ENCODE measurements at regions not wholly inside any gene's neighbourhood (a gene's known extent, or its start where the extent isn't known, plus 50 kb on each side); places are given as distances from the start of the nearest gene placed in this dataset.

DNA sequence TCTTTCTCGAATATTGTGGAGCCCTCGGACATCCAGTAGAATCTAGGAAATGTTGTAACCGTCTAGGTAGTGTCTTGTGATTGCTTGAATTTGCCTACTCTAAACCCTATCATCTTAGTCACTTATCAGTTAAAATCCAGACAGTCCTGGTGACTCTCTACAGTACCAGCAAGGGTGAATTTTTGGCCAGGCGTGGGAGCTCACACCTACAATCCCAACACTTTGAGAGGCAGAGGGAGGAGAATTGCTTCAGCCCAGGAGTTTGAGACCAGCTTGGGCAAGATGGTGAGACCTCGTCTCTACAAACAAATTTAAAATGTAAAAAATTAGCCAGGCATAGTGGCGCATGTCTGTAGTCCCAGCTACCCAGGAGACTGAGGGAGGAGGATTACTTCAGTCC, 230.9 kb downstream of the CHRM3 start:
- Mint-ChIP-seq H3K4me3 (no peak overlapping the region), H3K4me1 (peaks cover 9% of the 10 kb centered on the region), H3K36me3 (ENCODE audit: low read depth) (peaks cover under 1% of the 10 kb centered on the region), H3K9me3 (peaks cover 13% of the 10 kb centered on the region), H3K27ac (no peak overlapping the region), H3K27me3 (ENCODE audit: low read depth, poor library complexity) (peaks cover 3% of the 10 kb centered on the region)
- no peak for DNase-seq
- TF ChIP-seq, protein P1, sequence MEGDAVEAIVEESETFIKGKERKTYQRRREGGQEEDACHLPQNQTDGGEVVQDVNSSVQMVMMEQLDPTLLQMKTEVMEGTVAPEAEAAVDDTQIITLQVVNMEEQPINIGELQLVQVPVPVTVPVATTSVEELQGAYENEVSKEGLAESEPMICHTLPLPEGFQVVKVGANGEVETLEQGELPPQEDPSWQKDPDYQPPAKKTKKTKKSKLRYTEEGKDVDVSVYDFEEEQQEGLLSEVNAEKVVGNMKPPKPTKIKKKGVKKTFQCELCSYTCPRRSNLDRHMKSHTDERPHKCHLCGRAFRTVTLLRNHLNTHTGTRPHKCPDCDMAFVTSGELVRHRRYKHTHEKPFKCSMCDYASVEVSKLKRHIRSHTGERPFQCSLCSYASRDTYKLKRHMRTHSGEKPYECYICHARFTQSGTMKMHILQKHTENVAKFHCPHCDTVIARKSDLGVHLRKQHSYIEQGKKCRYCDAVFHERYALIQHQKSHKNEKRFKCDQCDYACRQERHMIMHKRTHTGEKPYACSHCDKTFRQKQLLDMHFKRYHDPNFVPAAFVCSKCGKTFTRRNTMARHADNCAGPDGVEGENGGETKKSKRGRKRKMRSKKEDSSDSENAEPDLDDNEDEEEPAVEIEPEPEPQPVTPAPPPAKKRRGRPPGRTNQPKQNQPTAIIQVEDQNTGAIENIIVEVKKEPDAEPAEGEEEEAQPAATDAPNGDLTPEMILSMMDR (IDR thresholded peaks at IDR 0.05) = no peak

DNA sequence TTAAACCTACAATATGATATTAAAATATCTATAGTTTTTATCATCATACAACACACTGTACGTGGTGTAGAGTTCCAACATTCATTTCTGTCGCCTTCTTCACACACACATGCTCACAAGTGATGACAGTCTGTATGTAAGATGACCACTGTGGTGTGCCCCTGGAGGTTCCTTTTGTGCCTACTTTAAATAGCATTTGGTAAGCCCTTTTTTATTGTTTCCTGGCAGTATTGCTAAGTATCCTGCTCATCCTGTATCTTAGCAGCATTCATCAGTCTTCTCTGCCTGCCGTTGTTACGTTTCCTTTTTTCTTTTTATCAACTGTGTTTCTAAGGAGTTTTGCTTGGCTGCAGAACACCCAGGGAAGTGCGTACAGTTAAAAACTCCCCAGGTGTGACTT, 231.4 kb downstream of the CHRM3 start:
- Mint-ChIP-seq H3K27me3 (ENCODE audit: low read depth, poor library complexity) (peaks cover 3% of the 10 kb centered on the region), H3K4me1 (peaks cover 9% of the 10 kb centered on the region), H3K9me3 (peaks cover 18% of the 10 kb centered on the region), H3K36me3 (ENCODE audit: low read depth) (peaks cover 4% of the 10 kb centered on the region), H3K27ac (no peak overlapping the region), H3K4me3 (no peak overlapping the region)
- DNase-seq = no peak
- TF ChIP-seq, protein P1 (IDR thresholded peaks at IDR 0.05) = no peak

DNA sequence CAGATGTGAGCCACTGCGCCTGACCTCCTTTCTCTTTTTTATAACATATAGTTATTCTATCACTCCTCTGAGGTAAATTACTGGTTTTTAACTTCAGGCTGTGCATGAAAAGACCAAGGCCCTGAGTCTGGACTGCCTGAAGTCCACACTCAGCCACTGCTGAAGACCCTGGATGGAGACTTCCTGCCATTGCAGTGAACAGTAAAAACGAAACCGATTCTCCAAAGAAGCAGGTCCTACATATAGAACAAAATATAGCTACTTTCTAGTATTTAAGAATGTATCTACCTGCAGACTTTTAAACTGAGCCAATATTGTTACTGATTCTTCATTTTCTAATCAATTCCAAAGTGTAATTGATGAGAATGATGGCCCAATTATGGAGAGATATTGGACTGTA, 232.8 kb downstream of the CHRM3 start:
- no peak for DNase-seq
- H3K4me3 Mint-ChIP-seq = no peak overlapping the region

DNA sequence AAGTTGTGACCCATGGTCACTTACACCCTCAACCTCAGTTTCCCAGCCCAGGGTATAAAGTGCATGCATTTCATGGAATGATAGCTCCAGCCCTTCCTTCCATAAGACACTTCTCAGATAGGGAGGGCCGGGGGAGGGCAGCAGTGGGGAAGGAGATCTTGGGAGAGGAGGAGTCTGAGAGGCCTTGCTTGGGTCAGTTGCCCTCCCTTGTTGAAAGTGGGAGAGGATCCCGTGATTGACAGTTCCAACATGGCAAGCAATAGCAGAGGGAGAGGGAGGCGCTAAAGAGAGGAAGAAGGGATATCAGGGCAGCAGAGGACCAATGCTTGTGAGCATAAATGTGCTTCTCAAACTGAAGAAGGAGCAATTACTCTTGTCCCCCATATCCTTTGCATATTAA, 244.4 kb downstream of the CHRM3 start:
- H3K4me1 Mint-ChIP-seq = peaks cover 22% of the 10 kb centered on the region
- peaks cover 27% of the 10 kb centered on the region for H3K9me3 Mint-ChIP-seq
- no peak overlapping the region for H3K4me3 Mint-ChIP-seq

More for the DNA sequence above, 232.8 kb downstream of the CHRM3 start:
- Mint-ChIP-seq H3K4me1 (peaks cover 9% of the 10 kb centered on the region), H3K27me3 (ENCODE audit: low read depth, poor library complexity) (peaks cover 3% of the 10 kb centered on the region), H3K36me3 (ENCODE audit: low read depth) (peaks cover 4% of the 10 kb centered on the region), H3K9me3 (peaks cover 20% of the 10 kb centered on the region), H3K27ac (no peak overlapping the region)
- TF ChIP-seq, protein P1 (IDR thresholded peaks at IDR 0.05) = no peak

DNA sequence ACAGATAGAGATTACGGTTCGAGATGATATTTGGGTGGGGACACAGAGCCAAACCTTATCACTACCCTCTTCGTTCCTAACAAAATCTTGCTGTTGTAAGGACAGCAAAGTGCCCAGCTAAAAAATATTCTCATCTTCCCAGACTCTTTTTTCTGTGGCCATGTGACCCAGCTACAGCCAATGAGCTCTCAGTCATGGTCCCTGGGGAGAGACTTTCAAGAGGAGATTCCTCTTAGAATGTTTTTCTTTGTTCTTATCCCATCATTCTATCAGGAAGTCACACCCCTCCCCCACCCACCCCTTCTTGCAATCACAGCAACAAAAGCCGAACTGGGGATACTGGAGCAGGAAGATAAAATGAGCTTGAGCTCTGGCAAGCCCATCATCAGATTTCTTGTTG, 247.1 kb downstream of the CHRM3 start:
- TF ChIP-seq, protein P1 (IDR thresholded peaks at IDR 0.05) = no peak
- peaks cover 31% of the 10 kb centered on the region for H3K9me3 Mint-ChIP-seq
- H3K27me3 Mint-ChIP-seq (ENCODE audit: low read depth, poor library complexity) = no peaks in the 10 kb centered on the region
- H3K27ac Mint-ChIP-seq = no peak overlapping the region
- no peak overlapping the region for H3K4me3 Mint-ChIP-seq
- DNase-seq = no peak
- peaks cover 22% of the 10 kb centered on the region for H3K4me1 Mint-ChIP-seq
- H3K36me3 Mint-ChIP-seq (ENCODE audit: low read depth) = peaks cover 43% of the 10 kb centered on the region

More for the DNA sequence above, 244.4 kb downstream of the CHRM3 start:
- no peaks in the 10 kb centered on the region for H3K27me3 Mint-ChIP-seq (ENCODE audit: low read depth, poor library complexity)
- peaks cover 35% of the 10 kb centered on the region for H3K36me3 Mint-ChIP-seq (ENCODE audit: low read depth)
- H3K27ac Mint-ChIP-seq = no peak overlapping the region
- no peak for DNase-seq
- TF ChIP-seq, protein P1 (IDR thresholded peaks at IDR 0.05) = no peak

DNA sequence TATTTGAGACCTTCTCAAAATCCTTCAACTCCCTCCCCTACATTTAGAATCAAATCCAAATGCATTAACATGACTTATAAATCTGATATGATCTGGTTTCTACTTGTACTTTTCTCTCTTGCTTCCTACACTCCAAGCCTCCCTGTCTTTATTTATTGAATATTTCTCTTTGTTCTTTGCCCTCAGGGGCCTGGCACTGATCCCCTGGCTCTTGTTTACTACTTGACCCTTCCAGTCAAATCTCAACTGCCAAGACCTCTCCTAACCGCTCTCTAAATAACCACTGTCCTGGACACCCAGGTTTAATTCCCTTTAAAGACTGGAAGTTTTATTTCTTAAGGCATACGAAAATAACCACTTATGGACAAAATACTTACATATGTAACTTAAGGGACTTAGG, 248.9 kb downstream of the CHRM3 start:
- Mint-ChIP-seq H3K27me3 (ENCODE audit: low read depth, poor library complexity) (no peaks in the 10 kb centered on the region), H3K9me3 (peaks cover 25% of the 10 kb centered on the region), H3K4me1 (peaks cover 22% of the 10 kb centered on the region), H3K4me3 (no peak overlapping the region), H3K36me3 (ENCODE audit: low read depth) (peaks cover 43% of the 10 kb centered on the region), H3K27ac (no peak overlapping the region)
- no peak for DNase-seq
- TF ChIP-seq, protein P1 (IDR thresholded peaks at IDR 0.05) = no peak

All from nephron progenitor cell (in vitro differentiated cells).